ENCODE measurements at regions not wholly inside any gene's neighbourhood (a gene's known extent, or its start where the extent isn't known, plus 50 kb on each side); places are given as distances from the start of the nearest gene placed in this dataset.
"Not testable (repeated sequence)": the region's sequence is repeated elsewhere in the genome, so short reads cannot be mapped to it uniquely, and the experiment has no call there.

- not testable (repeated sequence) for TF ChIP-seq CTCF, POLR2A (IDR thresholded peaks at IDR 0.05)
These were observed 102.5 kb downstream of the CDRT15L2 start for GRCh38 chr17:20681746-20682722.

Measured in adrenal gland (tissue), 5 donors.